Small intestine (tissue), 7 donors: ENCODE measurements at regions not wholly inside any gene's neighbourhood (a gene's known extent, or its start where the extent isn't known, plus 50 kb on each side); places are given as distances from the start of the nearest gene placed in this dataset.
A peak's percentile ranks its signal among the peaks of the same experiment; 100 is the strongest.

Experiments
- DNase-seq, 2 donors: peaks; one replicate each; pipeline versions ENCODE4 v3.0.0 to v3.0.0-alpha.2; 2013
- FAIRE-seq: peaks from 2 replicates; lab custom pipeline; 2012; peaks lifted over from hg19 to GRCh38; lab: Jason Lieb, UNC
- H3K27ac ChIP-seq, 3 donors: one replicate each; pipeline ENCODE4 v1.5.1; 2013; ENCODE audit warnings: low read length in 2 of 3, mild to moderate bottlenecking in 2 of 3, control low read depth in 1 of 3, inconsistent platforms in 1 of 3, low read depth in 1 of 3, moderate library complexity in 1 of 3
- H3K27me3 ChIP-seq, 3 donors: one replicate each; pipeline ENCODE4 v1.6.1; 2013; ENCODE audit warnings: low read length in 3 of 3, inconsistent platforms in 1 of 3; ENCODE audit not compliant: control insufficient read depth in 3 of 3, insufficient read depth in 3 of 3
- H3K36me3 ChIP-seq, 3 donors: one replicate each; pipeline ENCODE4 v1.6.1; 2013; ENCODE audit warnings: low read length in 3 of 3, inconsistent platforms in 1 of 3, low read depth in 1 of 3, mild to moderate bottlenecking in 1 of 3, moderate library complexity in 1 of 3; ENCODE audit not compliant: control insufficient read depth in 3 of 3, insufficient read depth in 2 of 3
- H3K4me1 ChIP-seq, 3 donors: one replicate each; pipeline ENCODE4 v1.6.1; 2013; ENCODE audit warnings: low read length in 2 of 3, inconsistent platforms in 1 of 3, low read depth in 1 of 3, mild to moderate bottlenecking in 1 of 3, moderate library complexity in 1 of 3; ENCODE audit not compliant: control insufficient read depth in 3 of 3, insufficient read depth in 2 of 3
- H3K4me3 ChIP-seq, 3 donors: one replicate each; pipeline ENCODE4 v1.5.1; 2013; ENCODE audit warnings: low read length in 3 of 3, control low read depth in 1 of 3, inconsistent platforms in 1 of 3, low read depth in 1 of 3, mild to moderate bottlenecking in 1 of 3, moderate library complexity in 1 of 3
- H3K9me3 ChIP-seq, 2 donors: one replicate each; pipeline ENCODE4 v1.6.1; 2013; ENCODE audit warnings: low read depth in 1 of 2, low read length in 1 of 2; ENCODE audit not compliant: control insufficient read depth in 2 of 2, insufficient read depth in 1 of 2
- WGBS, 3 donors: extraction: QIAGEN DNeasy Blood & Tissue Kit; methylation state at CpG; one replicate each; pipeline ENCODE4 v1.1.7; 2013; 5-methylcytosine and 5-hydroxymethylcytosine counted together
- donor health status: healthy with polysubstance abuse.
- donor health status: control.
- donor health status: control.
- donor health status: Bipolar disorder and iron deficiency.
- donor health status: healthy.

- WGBS, 3 donors = 69 to 85% (median 70%) methylated on average over 2 of the region's 2 CpGs
- H3K4me1 ChIP-seq = peaks cover 0 to 1% (median 0%) of the 10 kb centered on the region in 3 donors
- no peaks in the 10 kb centered on the region for H3K36me3 ChIP-seq
- no peak for FAIRE-seq
- DNase-seq = no peak
- H3K4me3 ChIP-seq = no peak overlapping the region
- H3K27me3 ChIP-seq = no peaks in the 10 kb centered on the region
- no peak overlapping the region for H3K27ac ChIP-seq
- no peaks in the 10 kb centered on the region for H3K9me3 ChIP-seq
Observed at GRCh38 chr21:35682904-35683549, 377.3 kb downstream of the SETD4 start.

- H3K4me1 ChIP-seq = no peaks in the 10 kb centered on the region
- 80 to 84% (median 83%) methylated on average over 7 of the region's 7 CpGs for WGBS, 3 donors
- no peak overlapping the region for H3K4me3 ChIP-seq
- FAIRE-seq = no peak
- no peak overlapping the region for H3K27ac ChIP-seq
- DNase-seq = no peak
- no peaks in the 10 kb centered on the region for H3K36me3 ChIP-seq
- H3K27me3 ChIP-seq = no peaks in the 10 kb centered on the region
- H3K9me3 ChIP-seq = no peaks in the 10 kb centered on the region
Observed at GRCh38 chr21:35681946-35682345, 378.4 kb downstream of the SETD4 start.

- H3K36me3 ChIP-seq = no peaks in the 10 kb centered on the region
- DNase-seq (no peak), FAIRE-seq (no peak)
- H3K27me3 ChIP-seq = no peaks in the 10 kb centered on the region
- no peaks in the 10 kb centered on the region for H3K9me3 ChIP-seq
- H3K4me1 ChIP-seq = no peaks in the 10 kb centered on the region
- H3K27ac ChIP-seq = no peak overlapping the region
- WGBS, 3 donors = 78 to 88% (median 84%) methylated on average over 2 of the region's 2 CpGs
- no peak overlapping the region for H3K4me3 ChIP-seq
Observed at GRCh38 chr21:35679076-35679475, 381.2 kb downstream of the SETD4 start.

GRCh38 chr21:35678393-35678792, 381.9 kb downstream of the SETD4 start:
- Histone ChIP-seq H3K9me3 (no peaks in the 10 kb centered on the region), H3K36me3 (no peaks in the 10 kb centered on the region), H3K4me3 (no peak overlapping the region), H3K27ac (no peak overlapping the region), H3K4me1 (no peaks in the 10 kb centered on the region), H3K27me3 (no peaks in the 10 kb centered on the region)
- no peak for FAIRE-seq
- DNase-seq = no peak
- 75 to 92% (median 81%) methylated on average over 1 of the region's 1 CpG for WGBS, 3 donors

GRCh38 chr21:35677298-35677841, 383.0 kb downstream of the SETD4 start:
- FAIRE-seq (no peak), DNase-seq (peak in 1 of 2 donors; percentile 18)
- no peaks in the 10 kb centered on the region for H3K36me3 ChIP-seq
- no peak overlapping the region for H3K4me3 ChIP-seq
- no peaks in the 10 kb centered on the region for H3K27me3 ChIP-seq
- H3K9me3 ChIP-seq = no peaks in the 10 kb centered on the region
- H3K27ac ChIP-seq = no peak overlapping the region
- no peaks in the 10 kb centered on the region for H3K4me1 ChIP-seq
- 33 to 68% (median 43%) methylated on average over 3 of the region's 3 CpGs for WGBS, 3 donors

GRCh38 chr21:35674895-35675470, 385.3 kb downstream of the SETD4 start:
- no peak overlapping the region for H3K27ac ChIP-seq
- no peaks in the 10 kb centered on the region for H3K36me3 ChIP-seq
- no peaks in the 10 kb centered on the region for H3K27me3 ChIP-seq
- DNase-seq = no peak
- WGBS, 3 donors = 61 to 68% (median 63%) methylated on average over 7 of the region's 7 CpGs
- no peak overlapping the region for H3K4me3 ChIP-seq
- H3K4me1 ChIP-seq = no peaks in the 10 kb centered on the region
- FAIRE-seq = no peak
- H3K9me3 ChIP-seq = no peaks in the 10 kb centered on the region

GRCh38 chr21:35674091-35674671, 386.1 kb downstream of the SETD4 start:
- no peaks in the 10 kb centered on the region for H3K9me3 ChIP-seq
- no peak overlapping the region for H3K4me3 ChIP-seq
- H3K27me3 ChIP-seq = no peaks in the 10 kb centered on the region
- H3K36me3 ChIP-seq = no peaks in the 10 kb centered on the region
- no peak for DNase-seq
- H3K4me1 ChIP-seq = no peaks in the 10 kb centered on the region
- no peak overlapping the region for H3K27ac ChIP-seq
- WGBS, 3 donors = 86 to 89% (median 88%) methylated on average over 13 of the region's 13 CpGs
- FAIRE-seq = no peak

GRCh38 chr21:35672313-35672712, 388.0 kb downstream of the SETD4 start:
- WGBS, 3 donors = 87 to 96% (median 90%) methylated on average over 3 of the region's 3 CpGs
- no peaks in the 10 kb centered on the region for H3K27me3 ChIP-seq
- H3K36me3 ChIP-seq = no peaks in the 10 kb centered on the region
- no peak for DNase-seq
- H3K4me3 ChIP-seq = no peak overlapping the region
- H3K4me1 ChIP-seq = no peaks in the 10 kb centered on the region
- no peak overlapping the region for H3K27ac ChIP-seq
- H3K9me3 ChIP-seq = no peaks in the 10 kb centered on the region
- FAIRE-seq = no peak
